ENCODE measurements at regions not wholly inside any gene's neighbourhood (a gene's known extent, or its start where the extent isn't known, plus 50 kb on each side); places are given as distances from the start of the nearest gene placed in this dataset.

DNA sequence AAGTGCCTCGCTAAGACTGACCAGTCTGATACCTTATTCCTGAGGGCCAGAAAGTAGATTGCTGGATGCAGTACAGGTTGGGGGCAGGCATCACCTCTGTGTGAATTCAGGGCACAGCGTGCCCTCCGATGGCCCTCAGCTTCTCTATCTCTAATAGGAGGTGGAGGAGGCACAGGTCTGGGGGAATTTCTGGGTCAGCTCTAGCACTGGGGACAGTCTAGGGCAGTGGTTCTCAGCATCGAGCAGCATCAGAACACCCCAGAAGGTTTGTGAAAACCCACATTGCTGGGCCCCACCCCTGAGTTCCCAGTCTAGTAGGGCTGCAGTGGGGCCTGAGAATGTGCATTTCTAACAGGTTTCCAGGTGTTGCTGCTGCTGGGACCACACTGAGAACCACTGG, 166.7 kb downstream of the CDC5L start:
- no peak overlapping the region for H3K27ac Mint-ChIP-seq
- no peak overlapping the region for H3K4me3 Mint-ChIP-seq
- peaks cover 5 to 8% of the 10 kb centered on the region in 2 experiments; a peak in 3 of 4 replicates for H3K4me1 Mint-ChIP-seq
- Histone ChIP-seq H3K9ac (ENCODE audit: extremely low read depth, insufficient read length, low read length) (no peak overlapping the region), H4K5ac (ENCODE audit: insufficient read length, low read depth, low read length) (no peak overlapping the region), H3K56ac (ENCODE audit: insufficient read length, low read depth, low read length) (no peak overlapping the region), H2BK15ac (ENCODE audit: low read depth, low read length) (no peak overlapping the region), H3K4me2 (ENCODE audit: insufficient read depth, insufficient read length, low read length) (no peak overlapping the region), H3T11ph (ENCODE audit: low read length) (no peak overlapping the region), H3K9me3 (ENCODE audit: control insufficient read depth, low read depth, low read length) (no peaks in the 10 kb centered on the region), H3K14ac (ENCODE audit: insufficient read depth, low read length) (no peak overlapping the region), H2AK5ac (ENCODE audit: insufficient read length, low read length) (no peak overlapping the region), H2BK5ac (ENCODE audit: insufficient read length, low read length) (no peak overlapping the region), H3K18ac (ENCODE audit: insufficient read length, low read depth, low read length) (no peak overlapping the region), H3K27me3 (ENCODE audit: insufficient read depth, low read length) (no peaks in the 10 kb centered on the region), H2BK20ac (ENCODE audit: low read depth, low read length, poor library complexity, severe bottlenecking) (no peak overlapping the region), H4K8ac (replicated peaks; ENCODE audit: insufficient read length, low read depth, low read length) (no peak overlapping the region), H3K79me2 (ENCODE audit: insufficient read depth, low read length) (no peaks in the 10 kb centered on the region), H3K23ac (ENCODE audit: insufficient read length, low read depth, low read length) (no peak overlapping the region), H2AFZ (ENCODE audit: low read length) (no peak overlapping the region), H2BK12ac (ENCODE audit: insufficient read length, low read depth, low read length) (no peak overlapping the region), H3K79me1 (ENCODE audit: insufficient read depth, low read depth, low read length, poor library complexity, severe bottlenecking) (no peaks in the 10 kb centered on the region), H3K4ac (ENCODE audit: low read depth, low read length) (no peak overlapping the region), H2BK120ac (ENCODE audit: low read depth, low read length, poor library complexity, severe bottlenecking) (no peak overlapping the region), H3K23me2 (ENCODE audit: insufficient read length, low read depth, low read length, poor library complexity, severe bottlenecking) (no peaks in the 10 kb centered on the region), H4K91ac (ENCODE audit: insufficient read length, low read depth, low read length) (no peak overlapping the region), H3K4me1 (ENCODE audit: insufficient read depth, low read length) (no peaks in the 10 kb centered on the region; the same call in 1 of the 2 replicates), H3K27ac (ENCODE audit: insufficient read length, low read depth, low read length) (no peak overlapping the region), H4K20me1 (ENCODE audit: control insufficient read depth, insufficient read depth, insufficient read length) (no peaks in the 10 kb centered on the region)
- TF ChIP-seq, protein P1, sequence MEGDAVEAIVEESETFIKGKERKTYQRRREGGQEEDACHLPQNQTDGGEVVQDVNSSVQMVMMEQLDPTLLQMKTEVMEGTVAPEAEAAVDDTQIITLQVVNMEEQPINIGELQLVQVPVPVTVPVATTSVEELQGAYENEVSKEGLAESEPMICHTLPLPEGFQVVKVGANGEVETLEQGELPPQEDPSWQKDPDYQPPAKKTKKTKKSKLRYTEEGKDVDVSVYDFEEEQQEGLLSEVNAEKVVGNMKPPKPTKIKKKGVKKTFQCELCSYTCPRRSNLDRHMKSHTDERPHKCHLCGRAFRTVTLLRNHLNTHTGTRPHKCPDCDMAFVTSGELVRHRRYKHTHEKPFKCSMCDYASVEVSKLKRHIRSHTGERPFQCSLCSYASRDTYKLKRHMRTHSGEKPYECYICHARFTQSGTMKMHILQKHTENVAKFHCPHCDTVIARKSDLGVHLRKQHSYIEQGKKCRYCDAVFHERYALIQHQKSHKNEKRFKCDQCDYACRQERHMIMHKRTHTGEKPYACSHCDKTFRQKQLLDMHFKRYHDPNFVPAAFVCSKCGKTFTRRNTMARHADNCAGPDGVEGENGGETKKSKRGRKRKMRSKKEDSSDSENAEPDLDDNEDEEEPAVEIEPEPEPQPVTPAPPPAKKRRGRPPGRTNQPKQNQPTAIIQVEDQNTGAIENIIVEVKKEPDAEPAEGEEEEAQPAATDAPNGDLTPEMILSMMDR (conservative IDR thresholded peaks at IDR 0.05) = no peak
- no peak for DNase-seq
- WGBS (ENCODE audit: extremely low coverage, insufficient read length, low lambda C conversion rate) = no CpG with 5 or more reads among the region's 4 CpGs
- no peaks in the 10 kb centered on the region for H3K9me3 Mint-ChIP-seq
- H3K27me3 Mint-ChIP-seq (ENCODE audit: low read depth) = peaks cover 2% of the 10 kb centered on the region
- no peaks in the 10 kb centered on the region; a peak in 1 of 7 replicates for H3K36me3 Mint-ChIP-seq (ENCODE audit: insufficient read depth in 1 of 3, low read depth in 3 of 3)

Measured in H9 (cell line).